Psoas muscle (tissue), 7 donors: ENCODE measurements at regions not wholly inside any gene's neighbourhood (a gene's known extent, or its start where the extent isn't known, plus 50 kb on each side); places are given as distances from the start of the nearest gene placed in this dataset.

Experiments
- ATAC-seq, 4 donors: fragments of 200-7000 bp; cut with Tn5 transposase; one replicate each; pipeline ENCODE4 v1.9.1; 2020; ENCODE audit warnings: moderate library complexity in 3 of 4, mild to moderate bottlenecking in 2 of 4
- DNase-seq, 2 donors: peaks; one replicate each; pipeline ENCODE4 v3.0.0-alpha.2; 2020
- H3K27ac ChIP-seq: fragments of 200-600 bp; one replicate; pipeline ENCODE4 v1.8.0; 2022
- H3K27me3 ChIP-seq, 3 donors: fragments of 200-600 bp in 1 of 3; one replicate each; pipeline versions ENCODE4 v1.6.1 to v1.8.0; 2013 to 2022; ENCODE audit warnings: low read length in 2 of 3, mild to moderate bottlenecking in 2 of 3, moderate library complexity in 1 of 3; ENCODE audit not compliant: insufficient read depth in 3 of 3
- H3K36me3 ChIP-seq, 2 donors: fragments of 200-600 bp in 1 of 2; one replicate each; pipeline versions ENCODE4 v1.6.1 to v1.8.0; 2013 to 2022; ENCODE audit warnings: low read depth in 1 of 2, mild to moderate bottlenecking in 1 of 2, moderate library complexity in 1 of 2; ENCODE audit not compliant: insufficient read depth in 1 of 2
- H3K4me1 ChIP-seq: fragments of 200-600 bp; one replicate; pipeline ENCODE4 v1.8.0; 2022
- H3K4me3 ChIP-seq: fragments of 200-600 bp; one replicate; pipeline ENCODE4 v1.8.0; 2022; ENCODE audit warnings: mild to moderate bottlenecking
- H3K9me3 ChIP-seq: fragments of 200-600 bp; one replicate; pipeline ENCODE4 v1.8.0; 2022
- CTCF ChIP-seq: fragments of 200-600 bp; IDR thresholded peaks from one replicate; pipeline ENCODE4 v1.8.0; 2022; ENCODE audit warnings: antibody characterized with exemption
- WGBS, 3 donors: extraction: QIAGEN DNeasy Blood & Tissue Kit; methylation state at CpG; one replicate each; pipeline versions ENCODE4 v1.1.6 to v1.1.7; 2013; 5-methylcytosine and 5-hydroxymethylcytosine counted together
- intact Hi-C, 2 donors: fragments of 100-400 bp; cut with DNase I; formaldehyde crosslinking; loops; one replicate each; pipeline versions ENCODE4 v1.11.0 to v1.14.2; 2022
- donor health status: healthy with polysubstance abuse.
- donor health status: DM: no; HTN: no; CAD: no; lungs with moderate emphysema.
- donor health status: Bipolar disorder and iron deficiency.
- donor health status: healthy.
- donor health status: DM: yes; HTN: yes; CAD: no.
- donor health status: DM: no; HTN: no; CAD: no.
- donor health status: DM: yes; HTN: yes; CAD: no.

DNA sequence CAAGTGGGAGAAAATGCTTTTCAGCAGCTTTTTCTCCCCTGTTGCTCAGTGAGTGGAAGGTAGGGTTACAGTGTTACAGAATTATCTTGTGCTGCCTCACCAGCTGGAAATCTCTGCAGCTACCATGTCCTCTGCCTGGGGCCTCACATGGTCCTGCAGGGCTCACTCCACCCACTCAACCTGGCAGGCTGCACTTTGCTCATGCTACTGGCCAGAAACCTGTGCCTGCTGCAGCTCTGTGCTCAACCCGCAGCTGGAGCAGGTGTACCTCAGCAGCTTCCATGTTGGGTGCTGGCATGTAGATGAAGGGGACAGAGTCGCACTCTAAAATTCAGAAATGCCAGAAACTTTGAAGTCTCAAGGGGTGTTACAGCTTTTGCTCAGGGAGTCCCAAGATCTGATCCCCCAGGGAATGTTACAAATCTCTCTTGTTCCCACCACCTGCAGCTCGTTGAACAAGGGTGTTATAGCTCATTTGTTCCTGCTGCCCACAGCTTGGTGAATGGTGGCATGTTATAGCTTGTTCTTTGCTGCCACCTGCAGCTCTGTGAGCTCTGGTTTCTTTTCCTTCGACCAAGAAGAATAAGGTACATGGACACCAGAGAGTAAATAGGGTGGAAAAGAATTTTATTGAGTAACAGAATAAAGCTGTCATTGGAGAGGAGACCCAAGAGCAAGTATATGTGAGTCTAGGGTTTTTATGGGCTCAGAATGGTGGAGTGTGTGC, 845.8 kb downstream of the TECRL start:
- DNase-seq (no peak), ATAC-seq (no peak)
- H3K27ac ChIP-seq, result no peak overlapping the region
- TF ChIP-seq CTCF, result no peak
- WGBS, 3 donors, result 57 to 63% (median 57%) methylated on average over 4 of the region's 4 CpGs
- intact Hi-C loops, result no loop called here
- H3K4me1 ChIP-seq, result no peaks in the 10 kb centered on the region
- no peaks in the 10 kb centered on the region for H3K36me3 ChIP-seq
- no peaks in the 10 kb centered on the region for H3K9me3 ChIP-seq
- H3K4me3 ChIP-seq, result no peak overlapping the region
- H3K27me3 ChIP-seq, result no peaks in the 10 kb centered on the region

- H3K4me3 ChIP-seq, result no peak overlapping the region
- no peak for TF ChIP-seq CTCF
- no peaks in the 10 kb centered on the region for H3K9me3 ChIP-seq
- ATAC-seq (no peak), DNase-seq (no peak)
- H3K36me3 ChIP-seq, result no peaks in the 10 kb centered on the region
- no peaks in the 10 kb centered on the region for H3K27me3 ChIP-seq
- no peaks in the 10 kb centered on the region for H3K4me1 ChIP-seq
- no peak overlapping the region for H3K27ac ChIP-seq
- intact Hi-C loops, result no loop called here
These were observed 850.5 kb downstream of the TECRL start for GRCh38 chr4:63558709-63559108.

GRCh38 chr4:63556332-63556731, 852.9 kb downstream of the TECRL start:
- DNase-seq (no peak), ATAC-seq (no peak)
- TF ChIP-seq CTCF, result no peak
- no peaks in the 10 kb centered on the region for H3K9me3 ChIP-seq
- WGBS, 3 donors, result 67 to 73% (median 68%) methylated on average over 4 of the region's 4 CpGs
- intact Hi-C loops, result no loop called here
- no peaks in the 10 kb centered on the region for H3K4me1 ChIP-seq
- no peak overlapping the region for H3K4me3 ChIP-seq
- no peaks in the 10 kb centered on the region for H3K27me3 ChIP-seq
- no peak overlapping the region for H3K27ac ChIP-seq
- no peaks in the 10 kb centered on the region for H3K36me3 ChIP-seq

- TF ChIP-seq CTCF, result no peak
- DNase-seq, result no peak
- ATAC-seq, result no peak
- intact Hi-C loops, result no loop called here
- Histone ChIP-seq H3K4me3 (no peak overlapping the region), H3K9me3 (no peaks in the 10 kb centered on the region), H3K36me3 (no peaks in the 10 kb centered on the region), H3K27me3 (no peaks in the 10 kb centered on the region), H3K4me1 (no peaks in the 10 kb centered on the region), H3K27ac (no peak overlapping the region)
These were observed 856.1 kb downstream of the TECRL start for GRCh38 chr4:63553123-63553522.

DNA sequence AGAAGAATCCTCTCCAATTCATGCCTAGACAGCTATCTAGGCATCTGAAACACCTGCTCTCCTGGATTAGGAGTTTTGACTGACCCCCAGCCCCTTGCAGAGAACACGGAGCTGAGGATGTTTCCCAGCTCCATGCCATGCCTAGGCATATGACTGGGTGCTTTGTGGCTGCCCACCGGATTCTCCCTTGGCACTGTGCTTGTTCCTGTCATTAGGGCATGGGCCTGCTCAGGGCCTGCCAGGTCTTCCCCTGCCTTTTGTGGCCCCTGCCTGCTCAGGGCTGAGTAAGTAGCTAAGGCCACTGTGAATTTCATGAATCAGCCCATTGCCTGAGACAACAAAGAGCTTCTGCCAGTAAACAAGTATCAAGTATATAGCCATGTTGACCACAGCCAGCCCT, 867.4 kb downstream of the TECRL start:
- ATAC-seq, result no peak
- H3K36me3 ChIP-seq, result no peaks in the 10 kb centered on the region
- WGBS, 3 donors, result 51 to 82% (median 76%) methylated on average over 2 of the region's 2 CpGs
- H3K9me3 ChIP-seq, result peaks cover 9% of the 10 kb centered on the region
- H3K4me3 ChIP-seq, result no peak overlapping the region
- TF ChIP-seq CTCF, result no peak
- no peak overlapping the region for H3K27ac ChIP-seq
- no peak for DNase-seq
- intact Hi-C loops, result no loop called here
- H3K27me3 ChIP-seq, result no peaks in the 10 kb centered on the region
- H3K4me1 ChIP-seq, result no peaks in the 10 kb centered on the region
